ENCODE measurements at regions not wholly inside any gene's neighbourhood (a gene's known extent, or its start where the extent isn't known, plus 50 kb on each side); places are given as distances from the start of the nearest gene placed in this dataset.

GRCh38 chr5:18117968-18118367 lies 483.7 kb downstream of the TAF11L14 start:
- no peak for DNase-seq

GRCh38 chr5:18119156-18119785 lies 485.0 kb downstream of the TAF11L14 start:
- no peak for DNase-seq

DNA sequence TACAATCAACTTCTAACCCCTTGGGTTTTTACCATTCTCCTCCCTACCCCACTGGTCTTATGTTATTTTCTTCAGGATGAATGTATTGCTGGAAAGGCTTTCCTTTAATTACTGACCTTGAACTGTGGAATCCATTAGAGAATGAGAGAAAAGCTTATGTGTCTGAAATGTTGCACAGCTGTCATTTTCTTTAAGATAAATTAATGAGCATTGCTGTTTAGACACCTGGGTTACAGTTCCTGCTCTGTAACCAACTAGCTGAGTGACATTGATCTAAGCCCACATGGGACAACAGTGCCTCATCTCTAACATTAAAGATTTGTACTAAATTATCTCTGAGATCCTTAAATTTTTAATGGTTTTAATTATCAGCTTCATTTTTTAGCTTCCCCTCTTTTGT lies 507.0 kb downstream of the TAF11L14 start:
- DNase-seq = no peak

GRCh38 chr5:18142831-18143230 lies 508.6 kb downstream of the TAF11L14 start:
- DNase-seq = no peak

DNA sequence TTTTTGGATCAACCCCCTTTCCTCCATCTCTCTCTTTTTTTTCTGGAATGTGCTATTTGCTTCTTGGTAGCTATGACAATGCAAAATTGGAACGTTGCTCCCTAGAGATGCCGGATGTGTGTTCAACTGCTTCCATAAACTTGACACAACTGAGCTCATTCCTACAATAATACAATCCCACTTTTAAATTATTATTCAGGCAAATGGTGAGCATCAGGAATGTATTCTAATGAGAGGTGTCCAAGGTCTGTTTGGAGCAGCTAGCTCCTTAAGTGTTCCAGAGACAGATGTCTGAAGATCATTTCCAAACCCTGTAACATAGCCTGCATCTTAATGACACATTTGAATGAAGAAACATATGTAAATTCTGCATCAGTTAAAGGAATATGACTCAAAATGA lies 518.4 kb downstream of the TAF11L14 start:
- no peak for DNase-seq

- no peak for DNase-seq
These were observed 523.9 kb downstream of the TAF11L14 start for GRCh38 chr5:18158166-18158565.

- no peak for DNase-seq
These were observed 525.1 kb downstream of the TAF11L14 start for GRCh38 chr5:18159331-18159730.

DNA sequence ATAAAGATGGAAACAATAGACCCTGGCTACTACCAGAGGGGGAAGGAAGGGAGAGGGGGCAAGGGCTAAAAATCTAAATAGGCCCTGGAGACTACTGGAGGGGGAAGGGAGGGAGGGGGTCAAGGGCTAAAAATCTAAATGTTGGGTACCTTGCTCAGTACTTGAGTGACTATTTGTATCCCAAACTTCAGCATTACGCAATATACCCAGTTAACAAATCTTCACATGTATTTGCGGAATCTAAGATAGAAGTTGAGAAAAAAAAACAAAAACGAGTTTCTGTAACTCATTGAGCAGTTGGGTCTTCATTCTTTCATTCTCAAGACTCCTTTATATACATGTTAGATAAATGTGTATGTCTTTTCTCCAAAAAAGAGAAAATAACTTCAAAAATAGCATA lies 537.4 kb downstream of the TAF11L14 start:
- DNase-seq = no peak

DNA sequence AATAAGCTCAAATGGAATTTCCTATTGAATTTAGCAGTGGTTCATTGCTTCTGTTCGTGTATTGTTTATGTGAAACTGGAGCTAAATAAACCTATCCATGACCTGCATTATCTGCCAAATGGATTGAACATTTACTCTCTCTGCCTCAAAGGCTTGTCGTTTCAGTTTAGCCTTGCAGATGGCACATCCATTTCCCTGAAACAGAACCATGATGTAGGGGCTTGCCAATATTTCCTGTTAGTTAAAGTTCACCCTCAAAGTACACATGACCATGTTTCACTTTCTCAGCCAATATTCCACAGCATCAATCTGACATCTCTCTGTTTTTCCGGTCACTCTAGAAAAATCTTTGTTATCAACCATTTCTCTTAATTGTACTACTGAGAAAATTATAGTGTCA lies 545.3 kb downstream of the TAF11L14 start:
- no peak for DNase-seq

GRCh38 chr5:18181575-18181974 lies 547.3 kb downstream of the TAF11L14 start:
- DNase-seq = no peak

- no peak for DNase-seq
These were observed 561.6 kb downstream of the TAF11L14 start for GRCh38 chr5:18195910-18196309.

- DNase-seq = no peak
These were observed 563.5 kb downstream of the TAF11L14 start for GRCh38 chr5:18197734-18198133.

- no peak for DNase-seq
These were observed 567.9 kb downstream of the TAF11L14 start for GRCh38 chr5:18202164-18202563.

DNA sequence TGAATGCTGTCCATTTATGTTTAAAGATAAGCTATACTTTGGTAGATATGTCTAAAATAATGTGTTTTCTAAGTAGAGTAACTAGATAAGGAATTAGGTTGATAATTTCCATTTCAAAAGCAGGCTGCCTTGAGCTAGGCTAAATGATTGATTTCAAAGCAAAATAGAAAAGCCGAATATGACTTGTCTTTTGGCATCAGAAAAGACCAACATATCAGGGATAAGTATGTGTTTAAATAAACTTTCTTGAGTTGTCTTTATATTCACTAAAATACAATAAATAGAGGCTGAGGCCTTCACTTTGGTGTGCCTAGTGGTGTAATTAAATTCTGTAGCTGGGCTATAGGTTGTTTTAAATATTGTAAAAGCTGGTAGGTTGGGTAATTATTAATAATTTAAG lies 569.0 kb downstream of the TAF11L14 start:
- no peak for DNase-seq

GRCh38 chr5:18213666-18214065 lies 579.4 kb downstream of the TAF11L14 start:
- DNase-seq = no peak

DNA sequence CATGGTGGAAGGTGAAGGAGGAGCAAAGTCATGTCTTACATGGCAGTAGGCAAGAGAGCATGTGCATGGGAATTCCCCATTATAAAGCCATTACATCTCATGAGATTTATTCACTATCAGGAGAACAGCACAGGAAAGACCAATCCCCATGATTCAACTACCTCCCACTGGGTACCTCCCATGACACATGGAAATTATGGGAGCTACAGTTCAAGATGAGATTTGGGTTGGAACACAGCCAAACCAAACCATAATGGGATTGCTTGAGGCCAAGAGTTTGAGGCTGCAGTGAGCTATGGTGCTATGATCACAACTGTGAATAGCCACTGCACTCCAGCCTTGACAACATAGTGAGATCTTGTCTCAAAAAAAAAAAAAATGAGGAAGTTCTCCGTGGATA lies 581.8 kb downstream of the TAF11L14 start:
- DNase-seq = no peak

DNA sequence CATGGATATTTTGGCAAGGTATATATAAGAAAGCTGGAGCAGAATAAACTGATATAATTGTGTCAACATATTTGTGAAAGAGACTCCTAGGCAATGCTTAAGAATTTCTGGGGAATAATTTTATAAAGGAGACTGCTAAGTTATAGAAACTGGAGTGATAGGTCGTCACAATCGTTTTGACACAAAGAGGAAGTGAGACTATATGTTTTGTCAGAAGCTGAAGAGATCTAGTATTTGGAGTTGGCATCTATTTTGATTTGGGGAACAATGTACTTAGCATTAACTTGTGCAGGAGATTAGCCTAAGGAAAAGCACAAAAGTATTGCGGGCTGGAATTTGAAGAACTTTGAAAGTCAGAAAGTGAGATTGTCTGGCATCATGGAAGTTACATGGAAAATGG lies 582.5 kb downstream of the TAF11L14 start:
- no peak for DNase-seq

DNA sequence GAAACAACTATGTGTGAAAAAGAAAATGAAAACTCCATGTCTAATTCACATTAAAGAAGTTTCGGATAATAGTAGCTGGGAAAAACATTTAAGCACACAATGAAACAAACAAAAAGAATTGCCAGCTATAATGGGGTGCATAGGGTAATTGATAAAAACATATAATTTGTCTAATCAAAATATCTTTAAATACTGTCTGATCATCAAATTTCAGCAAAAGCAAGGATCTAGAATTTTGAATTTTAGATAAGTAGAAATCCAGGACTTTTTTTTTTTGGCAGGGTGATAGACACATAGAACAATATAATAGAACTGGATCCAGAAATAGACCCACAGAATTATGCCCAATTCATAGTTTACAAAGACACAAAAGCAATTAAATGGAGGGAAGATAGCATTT lies 585.0 kb downstream of the TAF11L14 start:
- DNase-seq = no peak

DNA sequence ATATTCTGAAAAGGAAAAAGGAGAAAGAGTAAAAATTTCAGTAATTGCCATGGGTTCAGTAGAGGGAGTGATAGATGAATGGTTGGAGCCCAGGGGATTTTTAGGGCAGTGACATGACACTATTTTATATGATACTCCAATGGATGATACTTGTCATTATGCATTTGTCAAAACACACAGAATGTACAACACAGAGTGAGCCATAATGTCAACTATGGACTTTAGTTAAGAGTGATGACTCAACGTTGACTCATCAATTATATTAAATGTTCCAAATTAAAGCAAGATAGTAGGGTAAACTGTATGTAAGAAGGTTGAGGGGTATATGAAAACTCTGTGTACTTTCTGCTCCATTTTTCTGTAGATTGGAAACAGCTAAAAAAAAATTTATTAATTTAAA lies 586.4 kb downstream of the TAF11L14 start:
- no peak for DNase-seq

DNA sequence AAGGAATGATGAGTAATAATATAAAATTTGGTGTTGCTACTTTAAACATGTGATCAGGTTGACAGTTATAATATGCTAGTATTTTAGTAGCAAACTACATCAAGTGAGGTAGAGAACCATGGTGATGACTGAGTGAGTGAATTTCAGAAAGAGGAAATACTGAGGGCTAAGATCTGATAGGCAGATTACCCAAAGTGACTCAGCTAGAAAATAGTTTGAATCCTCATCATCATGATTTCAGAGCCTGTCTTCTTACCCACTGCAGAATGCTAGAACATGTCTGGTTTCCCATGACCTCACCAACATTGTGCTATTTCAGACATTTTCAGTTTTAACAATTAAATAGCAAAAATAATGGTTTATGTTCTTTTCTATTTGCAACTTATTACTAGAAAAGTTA lies 602.1 kb downstream of the TAF11L14 start:
- DNase-seq = no peak

GRCh38 chr5:18238321-18238720 lies 604.1 kb downstream of the TAF11L14 start:
- DNase-seq = no peak

DNA sequence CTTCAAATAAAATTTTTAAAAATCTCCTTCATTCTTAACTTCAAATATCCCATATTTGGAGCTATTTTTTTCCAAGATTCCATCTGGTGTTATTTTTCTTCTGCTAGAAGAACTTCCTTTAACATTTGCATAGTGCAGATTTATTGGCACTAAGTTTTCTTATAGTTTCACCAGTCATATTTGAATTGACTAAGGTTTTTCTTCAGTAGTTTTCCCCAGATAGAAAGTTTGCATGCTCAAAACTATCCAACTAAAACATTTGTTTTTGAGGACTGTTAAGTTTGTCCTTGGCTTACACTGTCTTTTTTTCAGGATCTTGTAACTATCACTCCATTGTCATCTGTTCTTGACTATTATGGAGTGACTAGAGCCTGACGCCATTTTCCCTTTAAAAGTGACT lies 606.7 kb downstream of the TAF11L14 start:
- DNase-seq = no peak

DNA sequence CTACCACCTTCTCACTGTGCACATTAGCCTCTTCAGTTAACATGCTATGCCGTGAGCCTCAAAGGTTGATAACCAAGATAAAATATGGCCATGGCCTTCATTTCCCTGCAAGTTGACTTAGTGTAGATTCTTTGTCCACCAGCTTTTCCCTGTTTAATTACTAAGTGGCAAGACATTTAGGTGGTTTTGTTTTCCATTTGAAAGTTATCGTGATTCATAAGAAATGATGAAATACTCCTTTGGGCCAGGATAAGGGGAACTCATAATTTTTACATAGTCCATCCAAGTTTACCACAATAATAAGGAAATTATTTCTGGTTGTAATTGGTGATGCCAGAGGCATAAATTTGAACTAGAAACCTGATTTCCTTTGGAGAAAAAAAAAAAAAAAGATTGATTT lies 609.6 kb downstream of the TAF11L14 start:
- DNase-seq = no peak

DNA sequence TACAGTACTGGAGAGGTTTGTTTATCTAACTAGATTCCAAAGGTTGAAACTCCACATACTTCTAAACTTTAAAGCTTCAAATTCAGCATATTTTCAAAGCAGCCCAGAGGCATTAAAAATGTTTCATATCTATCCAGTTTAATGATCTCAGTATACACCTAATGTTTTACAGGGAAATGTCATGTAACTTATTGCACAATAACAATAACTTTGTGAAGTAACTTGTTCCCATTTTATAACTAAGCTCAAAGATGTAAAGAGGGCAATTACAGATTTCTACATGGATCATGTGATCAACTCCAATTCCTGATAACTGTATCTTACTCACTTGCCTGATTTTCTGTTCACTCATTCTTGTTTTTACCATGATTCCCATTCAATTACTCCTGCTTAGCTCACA lies 610.0 kb downstream of the TAF11L14 start:
- DNase-seq = no peak

GRCh38 chr5:18252559-18252958 lies 618.3 kb downstream of the TAF11L14 start:
- DNase-seq = no peak
